Liver (tissue), 8 donors: ENCODE measurements at regions not wholly inside any gene's neighbourhood (a gene's known extent, or its start where the extent isn't known, plus 50 kb on each side); places are given as distances from the start of the nearest gene placed in this dataset.

Source experiments
- DNase-seq: peaks from one replicate; pipeline ENCODE4 v3.0.0-alpha.2; 2017; ENCODE audit warnings: low spot score
- H3K27ac ChIP-seq, 2 donors: one replicate each; pipeline ENCODE4 v1.7.0; 2013; ENCODE audit warnings: inconsistent platforms in 2 of 2, low read length in 2 of 2, control low read depth in 1 of 2, low read depth in 1 of 2, mild to moderate bottlenecking in 1 of 2
- H3K27me3 ChIP-seq, 4 donors: one replicate each; pipeline versions ENCODE4 v1.6.1 to v1.7.0; 2013; ENCODE audit warnings: low read length in 3 of 4, inconsistent platforms in 1 of 4, mild to moderate bottlenecking in 1 of 4, moderate library complexity in 1 of 4; ENCODE audit not compliant: control insufficient read depth in 4 of 4, insufficient read depth in 4 of 4
- H3K36me3 ChIP-seq, 4 donors: one replicate each; pipeline versions ENCODE4 v1.6.1 to v1.7.0; 2013; ENCODE audit warnings: low read length in 3 of 4, mild to moderate bottlenecking in 3 of 4, low read depth in 1 of 4, moderate library complexity in 1 of 4; ENCODE audit not compliant: control insufficient read depth in 4 of 4, insufficient read depth in 3 of 4
- H3K4me1 ChIP-seq, 4 donors: one replicate each; pipeline versions ENCODE4 v1.6.1 to v1.7.0; 2013; ENCODE audit warnings: low read length in 3 of 4, mild to moderate bottlenecking in 3 of 4, moderate library complexity in 1 of 4; ENCODE audit not compliant: control insufficient read depth in 4 of 4, insufficient read depth in 4 of 4
- H3K4me3 ChIP-seq, 3 donors: one replicate each; pipeline versions ENCODE4 v1.6.1 to v1.7.0; 2013; ENCODE audit warnings: low read length in 3 of 3, control low read depth in 1 of 3, low read depth in 1 of 3, mild to moderate bottlenecking in 1 of 3
- H3K9ac ChIP-seq, 2 donors: one replicate each; pipeline ENCODE4 v1.7.0; 2013; ENCODE audit warnings: low read length in 2 of 2, mild to moderate bottlenecking in 2 of 2, moderate library complexity in 2 of 2, control low read depth in 1 of 2, low read depth in 1 of 2
- H3K9me3 ChIP-seq, 4 donors: one replicate each; pipeline versions ENCODE4 v1.6.1 to v1.7.0; 2013; ENCODE audit warnings: low read length in 3 of 4; ENCODE audit not compliant: control insufficient read depth in 4 of 4
- EGR1 ChIP-seq, 2 donors: IDR thresholded peaks; 2 replicates each; pipeline ENCODE4 v1.6.1; 2016 to 2018; ENCODE audit warnings: antibody characterized with exemption in 2 of 2, low read depth in 2 of 2
- FOXA1 ChIP-seq: IDR thresholded peaks from 2 replicates; pipeline ENCODE4 v1.6.1; 2016; ENCODE audit warnings: antibody characterized with exemption
- FOXA2 ChIP-seq: IDR thresholded peaks from 2 replicates; pipeline ENCODE4 v1.6.1; 2016; ENCODE audit warnings: antibody characterized with exemption
- GABPA ChIP-seq, 2 donors: IDR thresholded peaks in 1 of 2; conservative IDR thresholded peaks in 1 of 2; 2 replicates each; pipeline ENCODE4 v1.6.1; 2016; ENCODE audit warnings: antibody characterized with exemption in 2 of 2, mild to moderate bottlenecking in 1 of 2, moderate library complexity in 1 of 2
- HNF4A ChIP-seq, 2 donors: conservative IDR thresholded peaks; 2 replicates each; pipeline ENCODE4 v1.6.1; 2016; ENCODE audit warnings: antibody characterized with exemption in 2 of 2, mild to moderate bottlenecking in 2 of 2
- HNF4G ChIP-seq: IDR thresholded peaks from 2 replicates; pipeline ENCODE4 v1.6.1; 2016; ENCODE audit warnings: antibody characterized with exemption
- JUND ChIP-seq, 2 donors: IDR thresholded peaks; 2 replicates each; pipeline ENCODE4 v1.6.1; 2016; ENCODE audit warnings: antibody characterized with exemption in 2 of 2
- RAD21 ChIP-seq, 2 donors: IDR thresholded peaks; 2 replicates each; pipeline ENCODE4 v1.6.1; 2016; ENCODE audit warnings: antibody characterized with exemption in 2 of 2, mild to moderate bottlenecking in 2 of 2
- RXRA ChIP-seq, 2 donors: IDR thresholded peaks; 2 replicates each; pipeline ENCODE4 v1.6.1; 2017 to 2018; ENCODE audit warnings: antibody characterized with exemption in 2 of 2, mild to moderate bottlenecking in 1 of 2
- TAF1 ChIP-seq: conservative IDR thresholded peaks from 2 replicates; pipeline ENCODE4 v1.6.1; 2016; ENCODE audit warnings: antibody characterized with exemption, mild to moderate bottlenecking
- WGBS: extraction: QIAGEN DNeasy Blood & Tissue Kit; methylation state at CpG from one replicate; pipeline ENCODE4 v1.1.7; 2013; 5-methylcytosine and 5-hydroxymethylcytosine counted together
- TF ChIP-seq, protein P1 (sequence below): IDR thresholded peaks from 2 replicates; pipeline ENCODE4 v1.6.1; 2016; ENCODE audit warnings: antibody characterized with exemption, mild to moderate bottlenecking
- TF ChIP-seq, protein P2 (sequence below): IDR thresholded peaks from 2 replicates; pipeline ENCODE4 v1.6.1; 2016; ENCODE audit warnings: antibody characterized with exemption
- TF ChIP-seq, protein P3 (sequence below): IDR thresholded peaks from 2 replicates; pipeline ENCODE4 v1.6.1; 2016; ENCODE audit warnings: antibody characterized with exemption
- TF ChIP-seq, protein P4 (sequence below): fragments of 150-350 bp; IDR thresholded peaks from 2 replicates; pipeline ENCODE4 v1.5.1; 2017; ENCODE audit warnings: improper control_type of control experiment, low read depth, low read length; ENCODE audit not compliant: missing input control
- donor health status: healthy.
- donor health status: healthy.
- donor health status: healthy.
- donor health status: healthy.
- donor health status: healthy.

DNA sequence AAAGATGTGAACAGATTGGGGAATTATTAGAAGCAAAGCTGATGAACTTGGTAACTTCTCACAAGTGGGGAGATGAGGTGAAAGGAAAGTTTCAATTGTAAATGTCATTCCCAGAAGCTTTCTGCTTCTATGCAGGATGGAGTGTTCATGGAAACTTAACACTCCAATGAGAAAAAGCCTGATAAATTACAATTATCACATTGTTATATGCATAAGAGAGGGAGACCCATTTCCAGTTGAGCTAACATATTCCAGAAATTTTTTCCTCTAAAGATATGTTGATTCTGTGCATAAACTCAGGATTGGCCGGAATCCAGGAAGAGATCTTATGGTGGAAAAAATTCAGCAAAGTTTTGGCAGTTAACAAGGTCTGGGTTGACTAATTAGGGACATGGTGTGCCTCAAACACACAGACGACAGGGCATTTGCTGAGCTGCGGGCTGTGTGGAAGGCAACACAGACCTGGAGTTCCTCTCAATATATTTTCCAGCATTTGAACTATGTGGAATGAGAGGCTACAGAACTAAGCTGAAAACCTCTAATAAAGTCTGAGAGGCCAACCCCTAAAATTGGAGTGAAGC, 64.9 kb upstream of the FGF14 start:
- WGBS: 65% methylated on average over 3 of the region's 3 CpGs
- no peak for DNase-seq
- Histone ChIP-seq H3K9me3 (no peaks in the 10 kb centered on the region), H3K4me3 (no peak overlapping the region), H3K27ac (no peak overlapping the region), H3K36me3 (no peaks in the 10 kb centered on the region), H3K9ac (no peak overlapping the region), H3K27me3 (no peaks in the 10 kb centered on the region), H3K4me1 (no peaks in the 10 kb centered on the region)
- TF ChIP-seq RAD21 (IDR thresholded peaks at IDR 0.05): no peak
- TF ChIP-seq, protein P1, sequence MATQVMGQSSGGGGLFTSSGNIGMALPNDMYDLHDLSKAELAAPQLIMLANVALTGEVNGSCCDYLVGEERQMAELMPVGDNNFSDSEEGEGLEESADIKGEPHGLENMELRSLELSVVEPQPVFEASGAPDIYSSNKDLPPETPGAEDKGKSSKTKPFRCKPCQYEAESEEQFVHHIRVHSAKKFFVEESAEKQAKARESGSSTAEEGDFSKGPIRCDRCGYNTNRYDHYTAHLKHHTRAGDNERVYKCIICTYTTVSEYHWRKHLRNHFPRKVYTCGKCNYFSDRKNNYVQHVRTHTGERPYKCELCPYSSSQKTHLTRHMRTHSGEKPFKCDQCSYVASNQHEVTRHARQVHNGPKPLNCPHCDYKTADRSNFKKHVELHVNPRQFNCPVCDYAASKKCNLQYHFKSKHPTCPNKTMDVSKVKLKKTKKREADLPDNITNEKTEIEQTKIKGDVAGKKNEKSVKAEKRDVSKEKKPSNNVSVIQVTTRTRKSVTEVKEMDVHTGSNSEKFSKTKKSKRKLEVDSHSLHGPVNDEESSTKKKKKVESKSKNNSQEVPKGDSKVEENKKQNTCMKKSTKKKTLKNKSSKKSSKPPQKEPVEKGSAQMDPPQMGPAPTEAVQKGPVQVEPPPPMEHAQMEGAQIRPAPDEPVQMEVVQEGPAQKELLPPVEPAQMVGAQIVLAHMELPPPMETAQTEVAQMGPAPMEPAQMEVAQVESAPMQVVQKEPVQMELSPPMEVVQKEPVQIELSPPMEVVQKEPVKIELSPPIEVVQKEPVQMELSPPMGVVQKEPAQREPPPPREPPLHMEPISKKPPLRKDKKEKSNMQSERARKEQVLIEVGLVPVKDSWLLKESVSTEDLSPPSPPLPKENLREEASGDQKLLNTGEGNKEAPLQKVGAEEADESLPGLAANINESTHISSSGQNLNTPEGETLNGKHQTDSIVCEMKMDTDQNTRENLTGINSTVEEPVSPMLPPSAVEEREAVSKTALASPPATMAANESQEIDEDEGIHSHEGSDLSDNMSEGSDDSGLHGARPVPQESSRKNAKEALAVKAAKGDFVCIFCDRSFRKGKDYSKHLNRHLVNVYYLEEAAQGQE: no peak
- TF ChIP-seq, protein P2, sequence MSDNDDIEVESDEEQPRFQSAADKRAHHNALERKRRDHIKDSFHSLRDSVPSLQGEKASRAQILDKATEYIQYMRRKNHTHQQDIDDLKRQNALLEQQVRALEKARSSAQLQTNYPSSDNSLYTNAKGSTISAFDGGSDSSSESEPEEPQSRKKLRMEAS: no peak
- TF ChIP-seq RXRA (IDR thresholded peaks at IDR 0.05): no peak
- TF ChIP-seq GABPA (IDR thresholded peaks at IDR 0.05 in 1 of 2, conservative IDR thresholded peaks at IDR 0.05 in 1 of 2): no peak
- no peak for TF ChIP-seq FOXA1
- TF ChIP-seq, protein P3, sequence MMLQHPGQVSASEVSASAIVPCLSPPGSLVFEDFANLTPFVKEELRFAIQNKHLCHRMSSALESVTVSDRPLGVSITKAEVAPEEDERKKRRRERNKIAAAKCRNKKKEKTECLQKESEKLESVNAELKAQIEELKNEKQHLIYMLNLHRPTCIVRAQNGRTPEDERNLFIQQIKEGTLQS: no peak
- no peak for TF ChIP-seq FOXA2

DNA sequence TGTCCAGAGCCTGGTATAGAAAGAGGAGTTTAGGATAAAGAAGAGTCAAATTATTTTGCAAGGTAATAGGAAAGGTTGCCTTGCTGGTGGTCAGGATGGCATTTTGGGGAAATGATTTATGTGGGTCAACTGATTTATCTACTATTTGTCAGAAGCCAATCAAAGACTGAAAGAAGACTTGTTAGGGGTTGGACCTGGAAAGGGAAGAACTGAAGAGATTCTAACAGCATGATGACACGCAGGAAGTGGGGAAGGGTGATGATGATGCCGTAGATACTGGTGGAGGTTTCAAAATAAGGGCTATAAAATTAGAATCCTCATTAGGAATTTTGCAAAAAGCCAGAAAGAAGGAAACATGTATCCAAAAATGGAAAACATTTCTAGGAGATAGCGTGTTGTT, 60.7 kb upstream of the FGF14 start:
- H3K27me3 ChIP-seq: no peaks in the 10 kb centered on the region
- H3K4me3 ChIP-seq: no peak overlapping the region
- no peak overlapping the region for H3K9ac ChIP-seq
- DNase-seq: no peak
- no peak overlapping the region for H3K27ac ChIP-seq
- WGBS: 78% methylated on average over 3 of the region's 3 CpGs
- H3K36me3 ChIP-seq: no peaks in the 10 kb centered on the region
- TF ChIP-seq HNF4A (conservative IDR thresholded peaks at IDR 0.05) (no peak), JUND (IDR thresholded peaks at IDR 0.05) (no peak), RXRA (IDR thresholded peaks at IDR 0.05) (no peak), HNF4G (no peak), EGR1 (IDR thresholded peaks at IDR 0.05; ENCODE audit: low read depth in 2 of 2) (no peak), RAD21 (IDR thresholded peaks at IDR 0.05) (no peak), TAF1 (no peak)
- TF ChIP-seq, protein P4, sequence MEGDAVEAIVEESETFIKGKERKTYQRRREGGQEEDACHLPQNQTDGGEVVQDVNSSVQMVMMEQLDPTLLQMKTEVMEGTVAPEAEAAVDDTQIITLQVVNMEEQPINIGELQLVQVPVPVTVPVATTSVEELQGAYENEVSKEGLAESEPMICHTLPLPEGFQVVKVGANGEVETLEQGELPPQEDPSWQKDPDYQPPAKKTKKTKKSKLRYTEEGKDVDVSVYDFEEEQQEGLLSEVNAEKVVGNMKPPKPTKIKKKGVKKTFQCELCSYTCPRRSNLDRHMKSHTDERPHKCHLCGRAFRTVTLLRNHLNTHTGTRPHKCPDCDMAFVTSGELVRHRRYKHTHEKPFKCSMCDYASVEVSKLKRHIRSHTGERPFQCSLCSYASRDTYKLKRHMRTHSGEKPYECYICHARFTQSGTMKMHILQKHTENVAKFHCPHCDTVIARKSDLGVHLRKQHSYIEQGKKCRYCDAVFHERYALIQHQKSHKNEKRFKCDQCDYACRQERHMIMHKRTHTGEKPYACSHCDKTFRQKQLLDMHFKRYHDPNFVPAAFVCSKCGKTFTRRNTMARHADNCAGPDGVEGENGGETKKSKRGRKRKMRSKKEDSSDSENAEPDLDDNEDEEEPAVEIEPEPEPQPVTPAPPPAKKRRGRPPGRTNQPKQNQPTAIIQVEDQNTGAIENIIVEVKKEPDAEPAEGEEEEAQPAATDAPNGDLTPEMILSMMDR: no peak
- TF ChIP-seq, protein P3: no peak
- H3K9me3 ChIP-seq: no peaks in the 10 kb centered on the region
- H3K4me1 ChIP-seq: peaks cover 0 to 2% (median 0%) of the 10 kb centered on the region in 4 donors
